ENCODE measurements at regions not wholly inside any gene's neighbourhood (a gene's known extent, or its start where the extent isn't known, plus 50 kb on each side); places are given as distances from the start of the nearest gene placed in this dataset.

DNA sequence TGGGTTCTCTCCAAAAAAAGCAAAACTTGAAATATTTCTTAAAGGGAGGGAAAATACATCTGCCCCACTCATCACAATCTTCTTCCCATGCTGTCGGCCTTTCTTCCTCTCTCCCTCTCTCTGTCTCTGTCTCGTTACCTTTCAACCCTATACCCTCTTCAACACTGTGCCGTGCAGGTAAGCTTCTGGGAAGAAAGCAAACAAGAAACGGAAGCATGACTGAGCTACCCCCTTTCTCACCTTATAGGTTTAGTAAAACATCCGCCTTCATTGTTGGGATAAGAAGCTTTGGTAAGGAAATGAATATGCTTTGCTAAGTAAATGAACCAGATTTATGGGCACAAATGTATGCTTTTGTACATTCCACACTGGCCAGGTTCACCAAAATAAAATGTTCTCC is 63.0 kb downstream of the TMEM30B start:
- Mint-ChIP-seq H3K4me1 (ENCODE audit: insufficient read depth, unreplicated experiment) (no peaks in the 10 kb centered on the region), H3K27me3 (ENCODE audit: insufficient read depth, unreplicated experiment) (no peaks in the 10 kb centered on the region), H3K4me3 (ENCODE audit: unreplicated experiment) (no peak overlapping the region), H3K36me3 (ENCODE audit: insufficient read depth, unreplicated experiment) (no peaks in the 10 kb centered on the region), H3K27ac (ENCODE audit: low read depth, unreplicated experiment) (no peak overlapping the region), H3K9me3 (ENCODE audit: unreplicated experiment) (no peaks in the 10 kb centered on the region)
- intact Hi-C loops (cut with micrococcal nuclease), result no loop called here
- DNase-seq (ENCODE audit: unreplicated experiment), result no peak
- POLR2A ChIA-PET, result interaction anchor here (0.6 to 1.8 kb wide), 2 partner anchors 12 to 16 kb away, joined by 3 to 4 read pairs; no protein-coding TSS in a partner anchor
- TF ChIP-seq, protein P1, sequence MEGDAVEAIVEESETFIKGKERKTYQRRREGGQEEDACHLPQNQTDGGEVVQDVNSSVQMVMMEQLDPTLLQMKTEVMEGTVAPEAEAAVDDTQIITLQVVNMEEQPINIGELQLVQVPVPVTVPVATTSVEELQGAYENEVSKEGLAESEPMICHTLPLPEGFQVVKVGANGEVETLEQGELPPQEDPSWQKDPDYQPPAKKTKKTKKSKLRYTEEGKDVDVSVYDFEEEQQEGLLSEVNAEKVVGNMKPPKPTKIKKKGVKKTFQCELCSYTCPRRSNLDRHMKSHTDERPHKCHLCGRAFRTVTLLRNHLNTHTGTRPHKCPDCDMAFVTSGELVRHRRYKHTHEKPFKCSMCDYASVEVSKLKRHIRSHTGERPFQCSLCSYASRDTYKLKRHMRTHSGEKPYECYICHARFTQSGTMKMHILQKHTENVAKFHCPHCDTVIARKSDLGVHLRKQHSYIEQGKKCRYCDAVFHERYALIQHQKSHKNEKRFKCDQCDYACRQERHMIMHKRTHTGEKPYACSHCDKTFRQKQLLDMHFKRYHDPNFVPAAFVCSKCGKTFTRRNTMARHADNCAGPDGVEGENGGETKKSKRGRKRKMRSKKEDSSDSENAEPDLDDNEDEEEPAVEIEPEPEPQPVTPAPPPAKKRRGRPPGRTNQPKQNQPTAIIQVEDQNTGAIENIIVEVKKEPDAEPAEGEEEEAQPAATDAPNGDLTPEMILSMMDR (IDR thresholded peaks at IDR 0.05; ENCODE audit: unreplicated experiment), result no peak
- BruUV-seq (replicated peaks), result no TSS peak
- CTCF ChIA-PET, result interaction anchor here (0.9 to 1.3 kb wide), 2 partner anchors 191 to 594 kb away, joined by 3 to 5 read pairs; no protein-coding TSS in a partner anchor

DNA sequence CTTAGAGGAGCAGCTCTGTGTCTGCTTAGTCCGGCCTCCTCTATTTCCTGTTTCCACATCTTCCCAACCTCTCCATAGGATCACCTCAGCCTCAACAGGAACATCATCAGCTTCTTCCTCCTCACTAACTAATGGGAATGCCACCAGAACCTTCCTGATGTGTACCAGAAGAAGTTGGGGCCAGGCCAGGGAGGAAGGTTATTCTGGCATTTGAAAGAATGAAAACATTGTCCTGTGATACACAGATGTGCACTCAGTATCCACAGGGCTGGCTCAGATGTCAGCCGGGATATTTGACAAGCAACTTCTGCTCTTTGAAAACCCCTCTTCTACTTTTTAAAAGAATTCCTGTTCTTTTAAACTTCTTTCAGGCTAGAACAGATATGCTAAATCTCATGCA is 63.6 kb downstream of the TMEM30B start:
- Mint-ChIP-seq H3K36me3 (ENCODE audit: insufficient read depth, unreplicated experiment) (no peaks in the 10 kb centered on the region), H3K27ac (ENCODE audit: low read depth, unreplicated experiment) (no peak overlapping the region), H3K9me3 (ENCODE audit: unreplicated experiment) (no peaks in the 10 kb centered on the region), H3K4me3 (ENCODE audit: unreplicated experiment) (no peak overlapping the region), H3K4me1 (ENCODE audit: insufficient read depth, unreplicated experiment) (no peaks in the 10 kb centered on the region), H3K27me3 (ENCODE audit: insufficient read depth, unreplicated experiment) (no peaks in the 10 kb centered on the region)
- DNase-seq (ENCODE audit: unreplicated experiment), result no peak
- BruUV-seq (replicated peaks), result no TSS peak
- intact Hi-C loops (cut with micrococcal nuclease), result no loop called here
- TF ChIP-seq, protein P1 (IDR thresholded peaks at IDR 0.05; ENCODE audit: unreplicated experiment), result no peak
- CTCF ChIA-PET, result interaction anchor here (0.6 to 1.1 kb wide), 2 partner anchors 11 to 51 kb away, joined by 3 to 5 read pairs; no protein-coding TSS in a partner anchor
- POLR2A ChIA-PET, result no interaction called here

DNA sequence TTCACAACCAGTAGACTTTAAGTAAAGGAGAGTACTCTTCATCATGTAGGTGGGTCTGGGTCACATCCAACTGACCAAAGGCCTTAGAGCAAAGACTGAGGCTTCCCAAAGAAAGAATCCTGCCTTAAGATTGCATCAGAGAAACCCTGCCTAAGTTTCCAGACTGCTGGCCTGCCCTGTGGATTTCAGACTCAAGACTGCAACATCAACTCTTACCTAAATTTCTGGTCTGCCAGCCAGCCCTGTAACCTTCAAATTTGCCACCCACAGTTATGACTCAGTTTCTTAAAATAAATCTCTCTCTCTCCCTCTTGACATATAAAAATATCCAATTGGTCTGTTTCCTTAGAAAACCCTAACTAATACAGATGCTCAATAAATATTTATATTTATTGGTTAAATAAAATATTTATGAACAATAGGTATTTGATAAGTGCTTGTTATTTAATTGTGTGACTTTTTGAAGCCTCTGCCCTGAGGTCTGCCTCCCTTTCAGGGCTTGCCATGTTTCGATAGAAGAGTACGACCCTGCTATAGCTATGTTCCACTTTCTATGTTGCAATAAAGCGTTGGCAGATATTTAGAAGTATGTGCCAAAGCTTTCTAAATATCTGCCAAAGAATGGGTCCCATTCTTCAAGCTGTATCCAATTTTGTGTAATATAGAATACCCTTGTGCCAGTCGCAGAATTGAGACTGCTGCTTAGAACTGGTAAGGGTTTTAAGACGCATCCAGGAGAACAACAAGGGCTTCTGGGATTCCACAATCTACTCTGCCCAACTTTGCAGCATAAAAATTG is 65.7 kb downstream of the TMEM30B start:
- peak; percentile 18 for DNase-seq (ENCODE audit: unreplicated experiment)
- Mint-ChIP-seq H3K9me3 (ENCODE audit: unreplicated experiment) (no peaks in the 10 kb centered on the region), H3K4me3 (ENCODE audit: unreplicated experiment) (no peak overlapping the region), H3K27me3 (ENCODE audit: insufficient read depth, unreplicated experiment) (no peaks in the 10 kb centered on the region), H3K4me1 (ENCODE audit: insufficient read depth, unreplicated experiment) (no peaks in the 10 kb centered on the region), H3K27ac (ENCODE audit: low read depth, unreplicated experiment) (no peak overlapping the region), H3K36me3 (ENCODE audit: insufficient read depth, unreplicated experiment) (no peaks in the 10 kb centered on the region)
- ChIA-PET CTCF (no interaction called here), POLR2A (no interaction called here)
- TF ChIP-seq, protein P1 (IDR thresholded peaks at IDR 0.05; ENCODE audit: unreplicated experiment), result no peak
- intact Hi-C loops (cut with micrococcal nuclease), result no loop called here
- no TSS peak for BruUV-seq (replicated peaks)

DNA sequence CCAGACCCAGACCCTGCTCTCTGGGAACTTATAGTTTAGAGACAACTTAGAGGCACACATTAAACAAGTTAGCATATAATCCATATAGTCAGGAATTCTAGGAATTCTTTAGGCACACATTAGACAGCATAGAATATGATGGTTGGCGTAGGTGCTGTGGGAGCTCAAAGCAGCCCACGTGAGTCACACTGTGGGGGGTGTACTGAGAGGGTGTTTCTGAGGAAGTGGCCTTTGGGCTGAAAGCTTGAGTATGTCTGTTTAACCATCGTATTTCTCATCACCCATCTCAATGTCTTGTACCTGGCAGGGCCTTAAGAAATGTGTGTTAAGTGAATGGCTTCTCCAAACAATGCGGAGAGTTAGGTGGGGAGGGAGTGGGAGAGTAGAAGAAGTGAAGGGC is 67.2 kb downstream of the TMEM30B start:
- no peak for DNase-seq (ENCODE audit: unreplicated experiment)
- no peaks in the 10 kb centered on the region for H3K27me3 Mint-ChIP-seq (ENCODE audit: insufficient read depth, unreplicated experiment)
- intact Hi-C loops (cut with micrococcal nuclease), result no loop called here
- no peak overlapping the region for H3K4me3 Mint-ChIP-seq (ENCODE audit: unreplicated experiment)
- TF ChIP-seq, protein P1 (IDR thresholded peaks at IDR 0.05; ENCODE audit: unreplicated experiment), result no peak
- no peaks in the 10 kb centered on the region for H3K9me3 Mint-ChIP-seq (ENCODE audit: unreplicated experiment)
- no peaks in the 10 kb centered on the region for H3K4me1 Mint-ChIP-seq (ENCODE audit: insufficient read depth, unreplicated experiment)
- BruUV-seq (replicated peaks), result no TSS peak
- no peaks in the 10 kb centered on the region for H3K36me3 Mint-ChIP-seq (ENCODE audit: insufficient read depth, unreplicated experiment)
- ChIA-PET CTCF (no interaction called here), POLR2A (no interaction called here)
- H3K27ac Mint-ChIP-seq (ENCODE audit: low read depth, unreplicated experiment), result no peak overlapping the region

Measured in MCF 10A (cell line).